CD4-positive, alpha-beta T cell treated with Interferon alpha-2 for 1 hour (primary cell): ENCODE measurements at regions not wholly inside any gene's neighbourhood (a gene's known extent, or its start where the extent isn't known, plus 50 kb on each side); places are given as distances from the start of the nearest gene placed in this dataset.
"Not testable (repeated sequence)": the region's sequence is repeated elsewhere in the genome, so short reads cannot be mapped to it uniquely, and the experiment has no call there.

Experiments used
- DNase-seq, 2 donors: peaks; one replicate each; pipeline ENCODE4 v3.0.0-alpha.2; 2020 to 2022

GRCh38 chr4:156303708-156304107, 350.0 kb upstream of the CTSO start:
- DNase-seq: no peak

GRCh38 chr4:156298230-156298629, 344.6 kb upstream of the CTSO start:
- DNase-seq: no peak

- DNase-seq: no peak
These were observed 342.1 kb upstream of the CTSO start for GRCh38 chr4:156295676-156296195.

GRCh38 chr4:156294577-156294976, 340.9 kb upstream of the CTSO start:
- no peak for DNase-seq

- no peak for DNase-seq
These were observed 340.1 kb upstream of the CTSO start for GRCh38 chr4:156293657-156294297.

GRCh38 chr4:156291317-156291716, 337.7 kb upstream of the CTSO start:
- DNase-seq: no peak

- DNase-seq: no peak
These were observed 337.1 kb upstream of the CTSO start for GRCh38 chr4:156290811-156291210.

GRCh38 chr4:156290026-156290425, 336.4 kb upstream of the CTSO start:
- DNase-seq: not testable (repeated sequence)

- DNase-seq: no peak
These were observed 327.0 kb upstream of the CTSO start for GRCh38 chr4:156280686-156281085.

GRCh38 chr4:156265407-156265806, 311.7 kb upstream of the CTSO start:
- no peak for DNase-seq

GRCh38 chr4:156261230-156261629, 307.6 kb upstream of the CTSO start:
- no peak for DNase-seq

GRCh38 chr4:156255230-156256007, 301.8 kb upstream of the CTSO start:
- DNase-seq: no peak

GRCh38 chr4:156252358-156252921, 298.8 kb upstream of the CTSO start:
- no peak for DNase-seq

GRCh38 chr4:156251373-156252065, 297.9 kb upstream of the CTSO start:
- DNase-seq: no peak

GRCh38 chr4:156248917-156249316, 295.3 kb upstream of the CTSO start:
- no peak for DNase-seq

GRCh38 chr4:156247470-156247869, 293.8 kb upstream of the CTSO start:
- no peak for DNase-seq

- no peak for DNase-seq
These were observed 289.3 kb upstream of the CTSO start for GRCh38 chr4:156243015-156243414.

GRCh38 chr4:156242390-156242789, 288.7 kb upstream of the CTSO start:
- no peak for DNase-seq

GRCh38 chr4:156241896-156242295, 288.2 kb upstream of the CTSO start:
- DNase-seq: no peak

GRCh38 chr4:156238171-156238570, 284.5 kb upstream of the CTSO start:
- DNase-seq: no peak

GRCh38 chr4:156237231-156237630, 283.6 kb upstream of the CTSO start:
- no peak for DNase-seq

- no peak for DNase-seq
These were observed 276.5 kb upstream of the CTSO start for GRCh38 chr4:156230176-156230575.

GRCh38 chr4:156228676-156229075, 275.0 kb upstream of the CTSO start:
- no peak for DNase-seq
